ENCODE measurements at regions not wholly inside any gene's neighbourhood (a gene's known extent, or its start where the extent isn't known, plus 50 kb on each side); places are given as distances from the start of the nearest gene placed in this dataset.

GRCh38 chr10:125334545-125334944, 174.2 kb upstream of the CTBP2 start:
- no peak for DNase-seq

- no peak for DNase-seq
These were observed 173.4 kb upstream of the CTBP2 start for GRCh38 chr10:125333769-125334168.

- no peak for DNase-seq
These were observed 172.8 kb upstream of the CTBP2 start for GRCh38 chr10:125333209-125333591.

GRCh38 chr10:125332548-125333208, 172.3 kb upstream of the CTBP2 start:
- DNase-seq = no peak

GRCh38 chr10:125331056-125331455, 170.7 kb upstream of the CTBP2 start:
- DNase-seq = no peak

GRCh38 chr10:125329056-125329455, 168.7 kb upstream of the CTBP2 start:
- no peak for DNase-seq

GRCh38 chr10:125325326-125325725, 165.0 kb upstream of the CTBP2 start:
- no peak for DNase-seq

- DNase-seq = no peak
These were observed 156.1 kb upstream of the CTBP2 start for GRCh38 chr10:125316436-125316835.

- no peak for DNase-seq
These were observed 140.6 kb upstream of the CTBP2 start for GRCh38 chr10:125300937-125301336.

- DNase-seq = no peak
These were observed 139.1 kb upstream of the CTBP2 start for GRCh38 chr10:125299461-125299860.

- no peak for DNase-seq
These were observed 136.2 kb upstream of the CTBP2 start for GRCh38 chr10:125296598-125296997.

GRCh38 chr10:125294109-125294508, 133.7 kb upstream of the CTBP2 start:
- DNase-seq = no peak

- no peak for DNase-seq
These were observed 131.5 kb upstream of the CTBP2 start for GRCh38 chr10:125291836-125292235.

- DNase-seq = no peak
These were observed 129.1 kb upstream of the CTBP2 start for GRCh38 chr10:125289461-125289860.

- DNase-seq = no peak
These were observed 124.7 kb upstream of the CTBP2 start for GRCh38 chr10:125284875-125285597.

- DNase-seq = no peak
These were observed 123.7 kb upstream of the CTBP2 start for GRCh38 chr10:125283836-125284614.

- DNase-seq = no peak
These were observed 123.0 kb upstream of the CTBP2 start for GRCh38 chr10:125283191-125283835.

- no peak for DNase-seq
These were observed 120.7 kb upstream of the CTBP2 start for GRCh38 chr10:125281091-125281490.

- DNase-seq = no peak
These were observed 115.8 kb upstream of the CTBP2 start for GRCh38 chr10:125276133-125276532.

- no peak for DNase-seq
These were observed 114.6 kb upstream of the CTBP2 start for GRCh38 chr10:125274961-125275360.

- DNase-seq = no peak
These were observed 112.7 kb upstream of the CTBP2 start for GRCh38 chr10:125273023-125273422.

GRCh38 chr10:125269716-125270115, 109.4 kb upstream of the CTBP2 start:
- DNase-seq = no peak

- no peak for DNase-seq
These were observed 106.6 kb upstream of the CTBP2 start for GRCh38 chr10:125266966-125267365.

Measured in 8988T (cell line).